ENCODE measurements at regions not wholly inside any gene's neighbourhood (a gene's known extent, or its start where the extent isn't known, plus 50 kb on each side); places are given as distances from the start of the nearest gene placed in this dataset.

- TF ChIP-seq, protein P1, sequence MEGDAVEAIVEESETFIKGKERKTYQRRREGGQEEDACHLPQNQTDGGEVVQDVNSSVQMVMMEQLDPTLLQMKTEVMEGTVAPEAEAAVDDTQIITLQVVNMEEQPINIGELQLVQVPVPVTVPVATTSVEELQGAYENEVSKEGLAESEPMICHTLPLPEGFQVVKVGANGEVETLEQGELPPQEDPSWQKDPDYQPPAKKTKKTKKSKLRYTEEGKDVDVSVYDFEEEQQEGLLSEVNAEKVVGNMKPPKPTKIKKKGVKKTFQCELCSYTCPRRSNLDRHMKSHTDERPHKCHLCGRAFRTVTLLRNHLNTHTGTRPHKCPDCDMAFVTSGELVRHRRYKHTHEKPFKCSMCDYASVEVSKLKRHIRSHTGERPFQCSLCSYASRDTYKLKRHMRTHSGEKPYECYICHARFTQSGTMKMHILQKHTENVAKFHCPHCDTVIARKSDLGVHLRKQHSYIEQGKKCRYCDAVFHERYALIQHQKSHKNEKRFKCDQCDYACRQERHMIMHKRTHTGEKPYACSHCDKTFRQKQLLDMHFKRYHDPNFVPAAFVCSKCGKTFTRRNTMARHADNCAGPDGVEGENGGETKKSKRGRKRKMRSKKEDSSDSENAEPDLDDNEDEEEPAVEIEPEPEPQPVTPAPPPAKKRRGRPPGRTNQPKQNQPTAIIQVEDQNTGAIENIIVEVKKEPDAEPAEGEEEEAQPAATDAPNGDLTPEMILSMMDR (conservative IDR thresholded peaks at IDR 0.05), result no peak
- TF ChIP-seq ZFX (IDR thresholded peaks at IDR 0.05), result no peak
Observed at GRCh38 chr13:107075576-107075975, 507.6 kb upstream of the ARGLU1 start.

Data from C4-2B (cell line).